Keratinocyte (primary cell): ENCODE measurements at regions not wholly inside any gene's neighbourhood (a gene's known extent, or its start where the extent isn't known, plus 50 kb on each side); places are given as distances from the start of the nearest gene placed in this dataset.

Experiments used
- DNase-seq: peaks from one replicate; pipeline ENCODE4 v3.0.0-alpha.2; 2011; ENCODE audit warnings: low read depth, missing footprints, low spot score
- FAIRE-seq: peaks from 2 replicates; lab custom pipeline; 2011; peaks lifted over from hg19 to GRCh38; lab: Jason Lieb, UNC
- H2AFZ ChIP-seq: 2 replicates; pipeline ENCODE4 v1.6.0; 2012; ENCODE audit warnings: low read length, control low read depth, inconsistent platforms; ENCODE audit not compliant: control insufficient read depth
- H3K27ac ChIP-seq: 2 replicates; pipeline ENCODE4 v1.5.1; 2011; ENCODE audit warnings: low read length; ENCODE audit not compliant: control insufficient read depth, insufficient read depth
- H3K27me3 ChIP-seq: 3 replicates; pipeline ENCODE4 v1.6.0; 2011; ENCODE audit warnings: low read length; ENCODE audit not compliant: control insufficient read depth, insufficient read depth; ENCODE audit errors: extremely low read depth
- H3K36me3 ChIP-seq, 2 experiments: 2 replicates in 1 of 2; 3 replicates in 1 of 2; pipeline ENCODE4 v1.5.1; 2011; ENCODE audit warnings: low read length in 2 of 2, mild to moderate bottlenecking in 1 of 2; ENCODE audit not compliant: control insufficient read depth in 2 of 2, insufficient read depth in 2 of 2; ENCODE audit errors: extremely low read depth in 1 of 2
- H3K4me1 ChIP-seq: 3 replicates; pipeline ENCODE4 v1.5.1; 2011; ENCODE audit warnings: low read length; ENCODE audit not compliant: control insufficient read depth, insufficient read depth; ENCODE audit errors: extremely low read depth
- H3K4me2 ChIP-seq: 3 replicates; pipeline ENCODE4 v1.6.0; 2011; ENCODE audit warnings: low read depth, low read length; ENCODE audit not compliant: control insufficient read depth, insufficient read depth; ENCODE audit errors: extremely low read depth
- H3K4me3 ChIP-seq, 3 experiments: fragments of 200-600 bp in 1 of 3; sonication (generic) in 1 of 3; 2 replicates in 2 of 3; 3 replicates in 1 of 3; pipeline ENCODE4 v1.5.1; 2011 to 2016; ENCODE audit warnings: low read length in 3 of 3, mild to moderate bottlenecking in 3 of 3, control low read depth in 2 of 3, inconsistent platforms in 1 of 3, low read depth in 1 of 3, mixed read lengths in 1 of 3, mixed run types in 1 of 3, moderate library complexity in 1 of 3; ENCODE audit not compliant: control insufficient read depth in 2 of 3, insufficient read depth in 2 of 3; ENCODE audit errors: extremely low read depth in 1 of 3
- H3K79me2 ChIP-seq: 2 replicates; pipeline ENCODE4 v1.6.0; 2012; ENCODE audit warnings: low read length; ENCODE audit not compliant: control insufficient read depth, insufficient read depth
- H3K9ac ChIP-seq: 3 replicates; pipeline ENCODE4 v1.6.0; 2011; ENCODE audit warnings: low read length; ENCODE audit not compliant: control insufficient read depth, insufficient read depth; ENCODE audit errors: extremely low read depth
- H3K9me1 ChIP-seq: 3 replicates; pipeline ENCODE4 v1.6.0; 2011; ENCODE audit warnings: low read length; ENCODE audit not compliant: control insufficient read depth, insufficient read depth; ENCODE audit errors: extremely low read depth
- H3K9me3 ChIP-seq: 2 replicates; pipeline ENCODE4 v1.5.1; 2012; ENCODE audit warnings: low read depth, low read length; ENCODE audit not compliant: control insufficient read depth
- H4K20me1 ChIP-seq: 3 replicates; pipeline ENCODE4 v1.6.0; 2011; ENCODE audit warnings: low read length; ENCODE audit not compliant: control insufficient read depth, insufficient read depth; ENCODE audit errors: extremely low read depth
- EZH2 ChIP-seq: IDR thresholded peaks from one replicate; pipeline ENCODE4 v1.6.1; 2012; ENCODE audit warnings: inconsistent platforms, mild to moderate bottlenecking, low read length, moderate library complexity
- dilution Hi-C: fragments of 300-500 bp; cut with MboI; formaldehyde crosslinking; loops from one replicate; pipeline ENCODE4 v1.7.0; 2020; ENCODE audit warnings: low sequenced_read_pairs; ENCODE audit not compliant: extremely low pct_ligation_motif_present
- TF ChIP-seq, protein P1 (sequence below), 3 experiments: IDR thresholded peaks in 1 of 3; conservative IDR thresholded peaks in 1 of 3; optimal IDR thresholded peaks in 1 of 3; 2 replicates in 2 of 3; 3 replicates in 1 of 3; pipeline versions ENCODE3 to v1.5.1; 2011; ENCODE audit warnings: low read length in 3 of 3, mild to moderate bottlenecking in 3 of 3, moderate library complexity in 2 of 3, control low read depth in 1 of 3, inconsistent platforms in 1 of 3; ENCODE audit not compliant: insufficient read depth in 2 of 3; ENCODE audit errors: extremely low read depth in 1 of 3

DNA sequence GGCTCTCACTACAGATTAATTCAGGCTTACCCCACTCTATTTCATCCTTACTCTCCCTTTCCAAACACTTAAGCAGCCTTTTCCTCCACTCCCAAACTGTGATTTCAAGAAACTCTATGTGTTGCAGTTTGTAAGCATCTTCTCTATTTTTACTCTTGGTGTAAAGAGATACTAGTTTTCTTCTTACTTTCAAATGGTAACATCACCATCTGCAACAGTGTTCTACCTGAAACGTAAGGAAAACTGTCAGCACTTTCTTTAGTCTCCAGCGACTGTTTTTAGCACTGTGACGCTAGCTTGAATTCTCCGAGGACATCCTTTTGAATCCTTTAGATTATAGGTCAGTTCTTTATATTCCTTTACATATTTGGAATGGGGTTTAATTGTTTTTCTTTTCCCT is 335.2 kb downstream of the PDGFC start:
- no peak for TF ChIP-seq EZH2
- TF ChIP-seq, protein P1, sequence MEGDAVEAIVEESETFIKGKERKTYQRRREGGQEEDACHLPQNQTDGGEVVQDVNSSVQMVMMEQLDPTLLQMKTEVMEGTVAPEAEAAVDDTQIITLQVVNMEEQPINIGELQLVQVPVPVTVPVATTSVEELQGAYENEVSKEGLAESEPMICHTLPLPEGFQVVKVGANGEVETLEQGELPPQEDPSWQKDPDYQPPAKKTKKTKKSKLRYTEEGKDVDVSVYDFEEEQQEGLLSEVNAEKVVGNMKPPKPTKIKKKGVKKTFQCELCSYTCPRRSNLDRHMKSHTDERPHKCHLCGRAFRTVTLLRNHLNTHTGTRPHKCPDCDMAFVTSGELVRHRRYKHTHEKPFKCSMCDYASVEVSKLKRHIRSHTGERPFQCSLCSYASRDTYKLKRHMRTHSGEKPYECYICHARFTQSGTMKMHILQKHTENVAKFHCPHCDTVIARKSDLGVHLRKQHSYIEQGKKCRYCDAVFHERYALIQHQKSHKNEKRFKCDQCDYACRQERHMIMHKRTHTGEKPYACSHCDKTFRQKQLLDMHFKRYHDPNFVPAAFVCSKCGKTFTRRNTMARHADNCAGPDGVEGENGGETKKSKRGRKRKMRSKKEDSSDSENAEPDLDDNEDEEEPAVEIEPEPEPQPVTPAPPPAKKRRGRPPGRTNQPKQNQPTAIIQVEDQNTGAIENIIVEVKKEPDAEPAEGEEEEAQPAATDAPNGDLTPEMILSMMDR (optimal IDR thresholded peaks at IDR 0.05 in 1 of 3, IDR thresholded peaks at IDR 0.05 in 1 of 3, conservative IDR thresholded peaks at IDR 0.05 in 1 of 3; ENCODE audit: extremely low read depth in 1 of 3, insufficient read depth in 2 of 3, low read length in 3 of 3) = no peak
- H3K27ac ChIP-seq = no peak overlapping the region
- H3K9ac ChIP-seq = no peak overlapping the region
- dilution Hi-C loops = no loop called here
- H3K36me3 ChIP-seq = no peaks in the 10 kb centered on the region
- H3K27me3 ChIP-seq = no peaks in the 10 kb centered on the region
- FAIRE-seq (no peak), DNase-seq (no peak)
- no peaks in the 10 kb centered on the region for H3K4me1 ChIP-seq
- H4K20me1 ChIP-seq = no peaks in the 10 kb centered on the region
- H3K4me3 ChIP-seq = no peak overlapping the region
- H3K79me2 ChIP-seq = no peaks in the 10 kb centered on the region
- no peak overlapping the region for H3K4me2 ChIP-seq
- no peaks in the 10 kb centered on the region for H3K9me1 ChIP-seq
- H2AFZ ChIP-seq = no peak overlapping the region
- no peaks in the 10 kb centered on the region for H3K9me3 ChIP-seq

- no peaks in the 10 kb centered on the region for H3K9me1 ChIP-seq
- H3K27ac ChIP-seq = no peak overlapping the region
- H3K4me2 ChIP-seq = no peak overlapping the region
- TF ChIP-seq EZH2 = no peak
- TF ChIP-seq, protein P1 (optimal IDR thresholded peaks at IDR 0.05 in 1 of 3, IDR thresholded peaks at IDR 0.05 in 1 of 3, conservative IDR thresholded peaks at IDR 0.05 in 1 of 3; ENCODE audit: extremely low read depth in 1 of 3, insufficient read depth in 2 of 3, low read length in 3 of 3) = no peak
- H3K4me1 ChIP-seq = no peaks in the 10 kb centered on the region
- DNase-seq (no peak), FAIRE-seq (no peak)
- H2AFZ ChIP-seq = no peak overlapping the region
- no peak overlapping the region for H3K4me3 ChIP-seq
- dilution Hi-C loops = no loop called here
- H3K36me3 ChIP-seq = no peaks in the 10 kb centered on the region
- no peaks in the 10 kb centered on the region for H4K20me1 ChIP-seq
- H3K27me3 ChIP-seq = no peaks in the 10 kb centered on the region
- no peaks in the 10 kb centered on the region for H3K9me3 ChIP-seq
- H3K9ac ChIP-seq = no peak overlapping the region
- no peaks in the 10 kb centered on the region for H3K79me2 ChIP-seq
These were observed 336.5 kb downstream of the PDGFC start for GRCh38 chr4:156635051-156635450.
